ENCODE measurements at regions not wholly inside any gene's neighbourhood (a gene's known extent, or its start where the extent isn't known, plus 50 kb on each side); places are given as distances from the start of the nearest gene placed in this dataset.

- H2BK12ac ChIP-seq (ENCODE audit: low read depth, low read length): no peak overlapping the region
- H3K14ac ChIP-seq (ENCODE audit: insufficient read length): no peak overlapping the region
- no peak overlapping the region for H4K91ac ChIP-seq (replicated peaks; ENCODE audit: insufficient read length, low read length)
- H2BK20ac ChIP-seq (ENCODE audit: low read length): no peak overlapping the region
- no peak overlapping the region for H3K23ac ChIP-seq (ENCODE audit: insufficient read length)
- H2BK15ac ChIP-seq (ENCODE audit: low read length): no peak overlapping the region
- ChIA-PET POLR2A (ENCODE audit: partially characterized antibody) (no interaction called here), CTCF (ENCODE audit: partially characterized antibody) (no interaction called here)
- H4K8ac ChIP-seq (ENCODE audit: extremely low read depth, insufficient read depth, low read length): no peak overlapping the region
- H4K20me1 ChIP-seq (replicated peaks in 1 of 2; ENCODE audit: control insufficient read depth in 1 of 2, insufficient read depth in 2 of 2, low read length in 2 of 2): no peaks in the 10 kb centered on the region
- no peak overlapping the region for H4K5ac ChIP-seq (ENCODE audit: insufficient read length, low read depth, low read length)
- FAIRE-seq (no peak), DNase-seq (ENCODE audit: low read depth in 1 of 2, low spot score in 2 of 2) (no peak)
- H2BK120ac ChIP-seq (replicated peaks; ENCODE audit: low read depth, low read length): no peak overlapping the region
- H3K36me3 ChIP-seq (ENCODE audit: control insufficient read depth in 2 of 4, insufficient read depth in 4 of 4, low read length in 3 of 4): no peaks in the 10 kb centered on the region
- no peaks in the 10 kb centered on the region for H3K9me3 ChIP-seq (ENCODE audit: insufficient read depth in 2 of 2, low read depth in 1 of 2, low read length in 1 of 2)
- WGBS, 2 experiments (ENCODE audit: extremely low coverage in 1 of 2, insufficient coverage in 1 of 2, insufficient read length in 1 of 2, insufficient replicate concordance in 2 of 2, low coverage in 1 of 2, low lambda C conversion rate in 2 of 2, missing lambda C conversion rate in 1 of 2): 78% methylated on average over 2 of the region's 2 CpGs; no CpG with 5 or more reads in 1 of the 2 experiments
- H3K56ac ChIP-seq (replicated peaks; ENCODE audit: insufficient read length, low read depth, low read length): no peak overlapping the region
- no peaks in the 10 kb centered on the region for H3K27me3 ChIP-seq (replicated peaks in 1 of 4; ENCODE audit: control insufficient read depth in 3 of 4, extremely low read depth in 1 of 4, insufficient read depth in 3 of 4, low read length in 3 of 4)
- 0 out of 7 replicates have a peak, but pooled peaks cover 0 to 2% (median 0%) of the 10 kb centered on the region in 4 experiments for H3K4me1 ChIP-seq (replicated peaks in 1 of 4; ENCODE audit: control insufficient read depth in 3 of 4, insufficient read depth in 4 of 4, low read length in 3 of 4)
- TF ChIP-seq CEBPB (IDR thresholded peaks at IDR 0.05; ENCODE audit: low read depth, low read length) (no peak), CTCF (IDR thresholded peaks at IDR 0.05; ENCODE audit: control extremely low read depth in 1 of 3, insufficient read depth in 1 of 3, low read depth in 1 of 3, low read length in 3 of 3) (no peak), ASH2L (IDR thresholded peaks at IDR 0.05; ENCODE audit: low read length) (no peak), MAFK (IDR thresholded peaks at IDR 0.05; ENCODE audit: low read depth, low read length) (no peak), CHD2 (IDR thresholded peaks at IDR 0.05; ENCODE audit: low read length) (no peak), KDM1A (IDR thresholded peaks at IDR 0.05; ENCODE audit: borderline replicate concordance, low read length) (no peak), SIN3A (conservative IDR thresholded peaks at IDR 0.05 in 1 of 2, IDR thresholded peaks at IDR 0.05 in 1 of 2; ENCODE audit: low read depth in 1 of 2, low read length in 2 of 2) (no peak), RNF2 (IDR thresholded peaks at IDR 0.05; ENCODE audit: borderline replicate concordance, low read depth, low read length, missing control alignments, poor library complexity, severe bottlenecking) (no peak)
- H2AK5ac ChIP-seq (ENCODE audit: low read depth, low read length): no peak overlapping the region
- H3K18ac ChIP-seq (ENCODE audit: extremely low read depth, low read length): no peak overlapping the region
- H3K4me3 ChIP-seq (ENCODE audit: extremely low read depth in 1 of 4, insufficient read depth in 2 of 4, low read depth in 3 of 4, low read length in 4 of 4): no peak overlapping the region
- no peak overlapping the region for H2BK5ac ChIP-seq (ENCODE audit: low read depth, low read length)
- no peaks in the 10 kb centered on the region for H3K79me1 ChIP-seq (ENCODE audit: low read depth, low read length)
- H3K23me2 ChIP-seq (ENCODE audit: low read depth, low read length): no peaks in the 10 kb centered on the region
- no peak overlapping the region for H3K9ac ChIP-seq (replicated peaks in 1 of 4; ENCODE audit: extremely low read depth in 1 of 4, low read depth in 3 of 4, low read length in 3 of 4)
- H3K27ac ChIP-seq (ENCODE audit: low read depth, low read length): no peak overlapping the region
- H3K4me2 ChIP-seq (ENCODE audit: insufficient read depth in 1 of 2, low read depth in 2 of 2, low read length in 2 of 2): no peak overlapping the region
- H2AFZ ChIP-seq (ENCODE audit: low read length): no peak overlapping the region
- H3K4ac ChIP-seq (replicated peaks; ENCODE audit: insufficient read length, low read depth, low read length): no peak overlapping the region
- no peaks in the 10 kb centered on the region for H3K79me2 ChIP-seq (ENCODE audit: control insufficient read depth in 1 of 2, insufficient read depth in 2 of 2, low read length in 2 of 2)
Observed at GRCh38 chr18:30432349-30432748, 610.2 kb downstream of the DSC3 start.
